Small intestine (tissue), 7 donors: ENCODE measurements at regions not wholly inside any gene's neighbourhood (a gene's known extent, or its start where the extent isn't known, plus 50 kb on each side); places are given as distances from the start of the nearest gene placed in this dataset.

ENCODE experiments used
- DNase-seq, 2 donors: peaks; one replicate each; pipeline versions ENCODE4 v3.0.0 to v3.0.0-alpha.2; 2013
- FAIRE-seq: peaks from 2 replicates; lab custom pipeline; 2012; peaks lifted over from hg19 to GRCh38; lab: Jason Lieb, UNC
- H3K27ac ChIP-seq, 3 donors: one replicate each; pipeline ENCODE4 v1.5.1; 2013; ENCODE audit warnings: low read length in 2 of 3, mild to moderate bottlenecking in 2 of 3, control low read depth in 1 of 3, inconsistent platforms in 1 of 3, low read depth in 1 of 3, moderate library complexity in 1 of 3
- H3K27me3 ChIP-seq, 3 donors: one replicate each; pipeline ENCODE4 v1.6.1; 2013; ENCODE audit warnings: low read length in 3 of 3, inconsistent platforms in 1 of 3; ENCODE audit not compliant: control insufficient read depth in 3 of 3, insufficient read depth in 3 of 3
- H3K36me3 ChIP-seq, 3 donors: one replicate each; pipeline ENCODE4 v1.6.1; 2013; ENCODE audit warnings: low read length in 3 of 3, inconsistent platforms in 1 of 3, low read depth in 1 of 3, mild to moderate bottlenecking in 1 of 3, moderate library complexity in 1 of 3; ENCODE audit not compliant: control insufficient read depth in 3 of 3, insufficient read depth in 2 of 3
- H3K4me1 ChIP-seq, 3 donors: one replicate each; pipeline ENCODE4 v1.6.1; 2013; ENCODE audit warnings: low read length in 2 of 3, inconsistent platforms in 1 of 3, low read depth in 1 of 3, mild to moderate bottlenecking in 1 of 3, moderate library complexity in 1 of 3; ENCODE audit not compliant: control insufficient read depth in 3 of 3, insufficient read depth in 2 of 3
- H3K4me3 ChIP-seq, 3 donors: one replicate each; pipeline ENCODE4 v1.5.1; 2013; ENCODE audit warnings: low read length in 3 of 3, control low read depth in 1 of 3, inconsistent platforms in 1 of 3, low read depth in 1 of 3, mild to moderate bottlenecking in 1 of 3, moderate library complexity in 1 of 3
- H3K9me3 ChIP-seq, 2 donors: one replicate each; pipeline ENCODE4 v1.6.1; 2013; ENCODE audit warnings: low read depth in 1 of 2, low read length in 1 of 2; ENCODE audit not compliant: control insufficient read depth in 2 of 2, insufficient read depth in 1 of 2
- WGBS, 3 donors: extraction: QIAGEN DNeasy Blood & Tissue Kit; methylation state at CpG; one replicate each; pipeline ENCODE4 v1.1.7; 2013; 5-methylcytosine and 5-hydroxymethylcytosine counted together
- donor health status: healthy with polysubstance abuse.
- donor health status: control.
- donor health status: control.
- donor health status: Bipolar disorder and iron deficiency.
- donor health status: healthy.

DNA sequence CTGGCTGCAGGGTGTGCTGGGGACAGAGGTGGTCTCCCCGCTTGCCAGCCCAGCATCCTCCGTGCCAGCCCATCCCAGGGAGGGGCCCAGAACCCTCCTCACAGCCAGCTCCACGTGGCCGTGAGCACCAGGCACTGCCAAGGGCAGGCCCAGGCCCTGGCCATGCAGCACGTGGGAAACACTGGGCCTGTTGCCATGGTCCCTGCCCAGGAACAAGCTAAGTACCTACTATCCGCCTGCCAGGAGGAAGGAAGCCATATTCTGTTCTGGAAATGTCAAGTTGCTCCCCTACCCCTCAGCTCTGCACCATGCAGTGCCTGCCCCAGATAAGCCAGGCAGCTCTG, 250.6 kb downstream of the CYP26B1 start:
- Histone ChIP-seq H3K9me3 (no peaks in the 10 kb centered on the region), H3K36me3 (no peaks in the 10 kb centered on the region), H3K27ac (no peak overlapping the region), H3K4me3 (no peak overlapping the region), H3K27me3 (peaks cover 0 to 8% (median 0%) of the 10 kb centered on the region in 3 donors), H3K4me1 (peaks cover 0 to 3% (median 0%) of the 10 kb centered on the region in 3 donors)
- DNase-seq (no peak), FAIRE-seq (no peak)
- 76 to 79% (median 77%) methylated on average over 6 of the region's 6 CpGs for WGBS, 3 donors

DNA sequence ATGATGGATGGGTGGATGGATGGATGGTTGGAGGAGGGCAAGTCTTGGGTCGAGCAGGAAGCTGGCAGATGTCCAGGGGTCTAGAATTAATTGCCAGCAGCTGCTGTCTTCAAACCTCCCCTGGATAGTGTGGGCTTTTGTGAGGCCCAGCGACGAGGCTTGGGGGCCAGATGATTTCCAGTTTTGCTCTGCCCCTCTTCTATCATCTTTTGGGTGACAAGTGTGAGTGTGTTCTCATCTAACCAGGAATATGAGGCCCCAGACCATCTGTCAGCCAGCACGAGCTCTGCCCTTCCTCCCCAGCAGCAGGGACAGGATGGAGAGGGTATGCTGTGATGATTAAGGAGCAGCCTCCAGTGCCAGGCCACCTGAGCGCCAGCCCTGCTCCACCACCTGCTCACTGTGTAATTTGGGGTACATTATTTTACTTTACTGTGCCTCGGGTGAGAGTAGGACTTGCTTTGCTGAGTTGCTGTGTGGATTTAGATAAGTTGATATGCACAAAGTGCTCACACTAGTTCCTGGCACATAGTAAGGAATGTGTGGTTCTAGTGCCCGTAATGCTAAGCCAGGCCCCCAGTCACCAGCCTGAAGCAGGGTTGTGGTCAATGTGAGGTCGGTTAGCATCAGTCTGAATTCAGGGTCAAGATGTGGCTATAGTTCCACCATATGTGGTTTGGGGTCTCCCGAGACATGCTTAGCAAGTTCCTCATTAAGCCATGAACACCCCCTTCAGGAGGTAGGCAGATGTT, 251.1 kb downstream of the CYP26B1 start:
- DNase-seq (no peak), FAIRE-seq (no peak)
- Histone ChIP-seq H3K27me3 (peaks cover 0 to 8% (median 0%) of the 10 kb centered on the region in 3 donors), H3K4me1 (peaks cover 0 to 3% (median 0%) of the 10 kb centered on the region in 3 donors), H3K27ac (no peak overlapping the region), H3K36me3 (no peaks in the 10 kb centered on the region), H3K9me3 (no peaks in the 10 kb centered on the region), H3K4me3 (no peak overlapping the region)
- 59 to 71% (median 65%) methylated on average over 9 of the region's 9 CpGs for WGBS, 3 donors

DNA sequence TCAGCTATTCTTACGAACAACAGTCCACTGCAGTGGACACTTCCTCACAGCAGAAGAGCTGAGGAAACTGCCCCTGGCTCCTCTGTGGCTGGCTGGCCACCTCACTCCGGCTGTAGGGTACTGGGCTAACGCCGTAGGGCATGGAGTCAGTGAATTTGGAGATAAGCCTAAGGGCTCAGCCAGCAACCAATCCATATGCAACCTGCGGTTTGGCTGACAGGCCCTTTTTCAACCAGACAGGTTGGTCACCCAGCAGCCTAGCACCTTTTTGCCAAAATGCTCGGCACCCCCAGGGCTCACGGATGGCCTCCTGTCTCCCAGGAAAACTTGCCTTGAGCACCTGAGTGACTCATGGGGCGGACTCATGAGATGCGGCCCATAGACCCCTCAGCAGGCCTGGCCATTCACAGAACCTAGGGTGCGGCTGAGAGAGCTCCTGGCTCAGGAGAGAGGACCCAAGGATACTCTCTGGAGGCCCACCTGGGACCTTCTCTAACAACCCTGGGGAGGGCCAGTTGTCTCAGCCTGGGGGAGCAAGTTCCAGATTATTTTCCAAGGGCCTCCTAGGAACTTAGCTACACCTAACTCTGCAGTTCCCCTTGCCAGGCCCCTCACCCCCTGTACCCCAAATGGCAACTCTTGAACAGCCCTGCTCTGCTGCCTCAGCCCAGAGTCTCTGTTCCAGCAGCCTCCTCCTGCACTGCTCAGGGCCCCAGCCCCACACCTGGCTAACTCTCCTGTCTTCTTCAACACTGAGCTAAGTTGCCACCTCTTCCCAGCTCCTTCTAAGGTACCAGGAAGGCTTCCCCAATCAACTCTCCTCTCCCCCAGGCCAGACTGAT, 252.1 kb downstream of the CYP26B1 start:
- Histone ChIP-seq H3K4me3 (no peak overlapping the region), H3K36me3 (no peaks in the 10 kb centered on the region), H3K4me1 (peaks cover 0 to 3% (median 0%) of the 10 kb centered on the region in 3 donors), H3K27ac (no peak overlapping the region), H3K27me3 (peaks cover 0 to 8% (median 0%) of the 10 kb centered on the region in 3 donors), H3K9me3 (no peaks in the 10 kb centered on the region)
- WGBS, 3 donors = 89 to 92% (median 89%) methylated on average over 10 of the region's 10 CpGs
- DNase-seq (no peak), FAIRE-seq (no peak)

DNA sequence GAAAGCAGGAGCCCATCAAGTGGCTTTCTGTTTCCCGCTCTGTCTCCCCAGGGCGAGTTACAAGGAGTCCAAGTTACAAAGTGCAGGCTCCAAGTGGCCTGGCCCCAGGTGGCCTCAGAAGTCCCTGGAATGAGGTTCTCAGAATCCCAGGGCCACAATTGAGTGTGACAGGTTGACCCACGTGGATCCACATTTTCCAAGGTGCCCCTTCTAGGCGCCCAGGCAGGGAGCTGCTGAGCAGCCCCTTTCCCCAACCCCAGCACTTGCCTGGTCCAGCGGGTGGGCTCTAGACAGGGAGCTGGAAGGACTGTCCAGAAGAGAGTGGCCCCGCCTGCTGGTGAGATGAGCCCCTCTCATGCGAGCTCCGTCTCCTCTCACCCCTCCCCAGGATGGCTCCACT, 253.4 kb downstream of the CYP26B1 start:
- no peak for FAIRE-seq

DNA sequence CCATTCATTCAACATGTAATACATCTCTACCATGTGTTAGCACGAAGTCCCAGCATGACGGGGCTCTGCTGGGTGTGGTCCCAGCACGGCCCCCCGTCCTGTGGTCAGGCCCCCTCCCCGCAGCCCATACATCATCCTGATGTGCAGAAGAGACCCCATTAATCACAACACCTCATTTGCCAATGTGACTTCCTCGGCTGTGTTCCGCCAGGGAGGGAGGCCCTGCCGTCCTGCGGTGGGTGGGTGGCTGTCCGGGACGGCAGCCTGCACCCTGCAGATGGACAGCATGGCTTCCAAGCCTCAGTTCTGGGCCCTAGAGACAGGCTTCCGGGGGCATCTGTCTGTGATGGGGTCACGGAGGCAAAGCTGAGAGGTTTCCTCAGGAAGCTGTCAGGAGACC, 254.0 kb downstream of the CYP26B1 start:
- DNase-seq (no peak), FAIRE-seq (no peak)
- peaks cover 0 to 3% (median 0%) of the 10 kb centered on the region in 3 donors for H3K4me1 ChIP-seq
- 71 to 81% (median 77%) methylated on average over 13 of the region's 13 CpGs for WGBS, 3 donors
- no peak overlapping the region for H3K27ac ChIP-seq
- H3K27me3 ChIP-seq = no peaks in the 10 kb centered on the region
- H3K4me3 ChIP-seq = no peak overlapping the region
- no peaks in the 10 kb centered on the region for H3K9me3 ChIP-seq
- no peaks in the 10 kb centered on the region for H3K36me3 ChIP-seq

More for the DNA sequence above, 253.4 kb downstream of the CYP26B1 start:
- Histone ChIP-seq H3K36me3 (no peaks in the 10 kb centered on the region), H3K9me3 (no peaks in the 10 kb centered on the region), H3K4me1 (peaks cover 0 to 3% (median 0%) of the 10 kb centered on the region in 3 donors), H3K27ac (no peak overlapping the region), H3K27me3 (peaks cover 0 to 5% (median 0%) of the 10 kb centered on the region in 3 donors), H3K4me3 (no peak overlapping the region)
- DNase-seq = peak; percentile 25 to 61
- 59 to 80% (median 65%) methylated on average over 8 of the region's 8 CpGs for WGBS, 3 donors

DNA sequence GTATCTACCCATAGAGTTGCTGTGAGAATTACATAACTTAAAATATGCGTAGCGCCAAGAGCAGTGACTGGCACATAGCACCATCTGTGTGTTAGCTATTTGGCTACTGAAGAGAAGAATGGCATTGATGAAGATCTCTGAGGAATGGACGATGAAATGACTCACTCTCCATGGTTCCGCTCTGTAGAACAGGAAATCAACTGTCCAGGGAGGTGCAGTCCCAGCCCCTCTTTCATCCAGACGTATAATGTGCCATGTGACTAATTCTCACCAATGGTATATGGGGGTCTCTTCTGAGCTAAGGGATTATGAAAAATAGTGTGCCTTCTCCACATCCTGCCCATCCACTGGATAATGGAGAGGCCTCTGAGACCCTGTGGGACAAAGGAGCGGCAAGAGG, 254.8 kb downstream of the CYP26B1 start:
- no peaks in the 10 kb centered on the region for H3K36me3 ChIP-seq
- H3K27ac ChIP-seq = no peak overlapping the region
- WGBS, 3 donors = 88 to 90% (median 90%) methylated on average over 6 of the region's 6 CpGs
- peaks cover 0 to 3% (median 0%) of the 10 kb centered on the region in 3 donors for H3K4me1 ChIP-seq
- H3K27me3 ChIP-seq = no peaks in the 10 kb centered on the region
- H3K4me3 ChIP-seq = no peak overlapping the region
- no peaks in the 10 kb centered on the region for H3K9me3 ChIP-seq
- FAIRE-seq = no peak
- no peak for DNase-seq

DNA sequence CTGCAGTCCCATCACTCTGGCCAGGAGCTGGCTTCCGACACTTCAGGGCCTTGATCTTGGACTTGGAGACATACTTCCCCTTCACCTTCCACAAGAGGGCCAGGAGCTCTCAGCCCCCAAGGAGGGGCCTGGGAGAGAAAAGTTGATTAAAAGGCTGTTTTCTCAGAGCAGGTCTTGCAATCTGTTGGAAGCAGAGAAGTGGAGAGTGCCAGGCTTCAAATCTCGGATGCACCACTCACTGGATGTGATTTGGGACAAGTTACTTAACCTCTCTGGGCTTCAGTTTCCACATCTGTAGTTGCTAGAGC, 255.3 kb downstream of the CYP26B1 start:
- H3K27ac ChIP-seq = no peak overlapping the region
- H3K27me3 ChIP-seq = no peaks in the 10 kb centered on the region
- H3K4me3 ChIP-seq = no peak overlapping the region
- peaks cover 0 to 3% (median 0%) of the 10 kb centered on the region in 3 donors for H3K4me1 ChIP-seq
- 83 to 85% (median 84%) methylated on average over 2 of the region's 2 CpGs for WGBS, 3 donors
- DNase-seq (no peak), FAIRE-seq (no peak)
- no peaks in the 10 kb centered on the region for H3K36me3 ChIP-seq
- H3K9me3 ChIP-seq = no peaks in the 10 kb centered on the region

DNA sequence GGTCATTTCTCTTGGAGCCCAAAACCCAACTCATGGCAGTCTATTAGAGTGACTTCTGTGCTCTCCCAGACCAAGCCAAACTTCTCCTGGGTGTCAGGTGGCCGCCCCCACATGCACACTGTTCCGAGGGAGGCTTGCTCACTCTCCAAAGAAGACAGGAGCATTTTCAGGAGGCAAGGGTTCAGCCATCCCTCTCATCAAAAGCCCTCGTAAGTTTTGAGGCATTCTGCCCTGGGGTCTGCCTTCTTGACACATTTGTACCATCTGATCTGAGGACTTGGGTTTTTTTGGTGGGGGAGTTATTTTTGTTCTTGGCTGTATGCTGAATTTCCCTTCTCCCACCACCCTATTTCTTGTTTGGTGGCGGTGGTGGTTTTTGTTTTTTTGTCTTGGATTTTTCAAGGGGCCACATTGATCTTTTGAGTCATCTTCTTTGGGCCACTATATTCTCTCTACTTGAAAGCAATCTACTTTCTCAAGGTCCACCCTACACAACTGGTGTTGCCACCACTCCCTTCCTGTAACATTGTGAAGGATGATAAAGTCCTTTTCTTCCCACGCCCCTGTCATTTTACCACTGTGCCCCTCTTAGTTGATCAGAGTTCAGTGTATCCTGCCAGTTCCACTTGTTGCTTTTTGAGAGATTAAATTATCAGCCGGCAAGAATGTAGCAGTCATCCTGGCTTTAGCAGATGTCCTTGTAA, 255.8 kb downstream of the CYP26B1 start:
- DNase-seq (no peak), FAIRE-seq (no peak)
- Histone ChIP-seq H3K36me3 (no peaks in the 10 kb centered on the region), H3K9me3 (no peaks in the 10 kb centered on the region), H3K4me1 (peaks cover 0 to 3% (median 0%) of the 10 kb centered on the region in 3 donors), H3K27me3 (no peaks in the 10 kb centered on the region), H3K27ac (no peak overlapping the region), H3K4me3 (no peak overlapping the region)
- 67 to 78% (median 77%) methylated on average over 6 of the region's 6 CpGs for WGBS, 3 donors
